GM10248 (cell line): ENCODE measurements at regions not wholly inside any gene's neighbourhood (a gene's known extent, or its start where the extent isn't known, plus 50 kb on each side); places are given as distances from the start of the nearest gene placed in this dataset.

Experiments
- CTCF ChIA-PET: fragments of 300-600 bp; sonication (Branson Sonifier 250); formaldehyde crosslinking; extraction: SDS; loops from one replicate; lab custom pipeline; 2021; ENCODE audit warnings: antibody characterized with exemption; lab: Yijun Ruan, JAX
- POLR2A ChIA-PET: fragments of 350-650 bp; sonication (Branson Sonifier 250); formaldehyde crosslinking; extraction: SDS; loops from one replicate; lab custom pipeline; 2020; ENCODE audit warnings: antibody characterized with exemption; lab: Yijun Ruan, JAX
- DNase-seq: peaks from one replicate; pipeline ENCODE4 v3.0.0; 2012; ENCODE audit errors: extremely low spot score
- TF ChIP-seq, protein P1 (sequence below): IDR thresholded peaks from 2 replicates; pipeline ENCODE4 v1.5.1; 2012; ENCODE audit warnings: mild to moderate bottlenecking, low read depth; ENCODE audit errors: extremely low read depth, missing control alignments, control extremely low read depth

GRCh38 chr14:28542040-28542439 is 224.5 kb upstream of the FOXG1 start:
- CTCF ChIA-PET, result no interaction called here
- no peak for DNase-seq
- TF ChIP-seq, protein P1, sequence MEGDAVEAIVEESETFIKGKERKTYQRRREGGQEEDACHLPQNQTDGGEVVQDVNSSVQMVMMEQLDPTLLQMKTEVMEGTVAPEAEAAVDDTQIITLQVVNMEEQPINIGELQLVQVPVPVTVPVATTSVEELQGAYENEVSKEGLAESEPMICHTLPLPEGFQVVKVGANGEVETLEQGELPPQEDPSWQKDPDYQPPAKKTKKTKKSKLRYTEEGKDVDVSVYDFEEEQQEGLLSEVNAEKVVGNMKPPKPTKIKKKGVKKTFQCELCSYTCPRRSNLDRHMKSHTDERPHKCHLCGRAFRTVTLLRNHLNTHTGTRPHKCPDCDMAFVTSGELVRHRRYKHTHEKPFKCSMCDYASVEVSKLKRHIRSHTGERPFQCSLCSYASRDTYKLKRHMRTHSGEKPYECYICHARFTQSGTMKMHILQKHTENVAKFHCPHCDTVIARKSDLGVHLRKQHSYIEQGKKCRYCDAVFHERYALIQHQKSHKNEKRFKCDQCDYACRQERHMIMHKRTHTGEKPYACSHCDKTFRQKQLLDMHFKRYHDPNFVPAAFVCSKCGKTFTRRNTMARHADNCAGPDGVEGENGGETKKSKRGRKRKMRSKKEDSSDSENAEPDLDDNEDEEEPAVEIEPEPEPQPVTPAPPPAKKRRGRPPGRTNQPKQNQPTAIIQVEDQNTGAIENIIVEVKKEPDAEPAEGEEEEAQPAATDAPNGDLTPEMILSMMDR, result no peak
- POLR2A ChIA-PET, result no interaction called here

DNA sequence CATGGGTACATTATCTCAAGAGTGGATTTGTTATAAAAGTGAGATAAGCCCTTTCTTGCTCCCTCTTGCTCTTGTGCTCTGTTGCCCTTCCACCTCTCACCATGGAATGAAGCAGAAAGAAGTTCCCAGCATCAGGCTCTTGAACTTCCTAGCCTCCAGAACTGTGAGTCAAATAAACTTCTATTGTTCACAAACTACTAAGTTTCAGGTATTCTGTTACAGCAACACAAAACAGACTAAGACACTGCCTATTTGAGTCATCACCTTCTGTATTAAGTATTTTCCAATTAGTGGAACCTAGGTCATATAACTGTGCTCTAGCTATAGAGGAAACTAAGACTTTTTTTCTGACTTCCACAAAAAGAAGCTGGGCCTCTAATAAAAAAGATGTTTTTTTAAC is 201.2 kb upstream of the FOXG1 start:
- TF ChIP-seq, protein P1, result no peak
- DNase-seq, result no peak
- ChIA-PET POLR2A (no interaction called here), CTCF (no interaction called here)

- DNase-seq, result no peak
- POLR2A ChIA-PET, result no interaction called here
- CTCF ChIA-PET, result no interaction called here
- TF ChIP-seq, protein P1, result no peak
Measured at GRCh38 chr14:28570391-28570790, 196.2 kb upstream of the FOXG1 start.

DNA sequence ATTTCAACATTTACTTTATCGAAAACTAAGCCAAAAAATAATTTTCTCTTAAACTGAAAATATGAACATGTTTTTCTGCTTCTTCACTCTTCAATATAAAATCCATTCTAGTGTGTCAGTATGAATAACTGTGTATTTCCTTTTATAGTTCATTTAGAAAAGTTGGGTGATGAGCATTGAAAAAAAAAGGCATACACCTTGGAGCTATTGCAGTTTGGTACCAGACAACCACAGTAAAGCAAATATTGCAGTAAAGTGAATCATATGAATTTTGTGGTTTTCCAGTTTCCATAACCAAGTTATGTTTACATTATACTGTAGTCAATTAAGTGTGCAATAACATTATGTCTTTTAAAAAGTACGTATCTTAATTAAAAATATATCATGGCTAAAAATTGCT is 195.0 kb upstream of the FOXG1 start:
- no peak for DNase-seq
- ChIA-PET CTCF (no interaction called here), POLR2A (no interaction called here)
- TF ChIP-seq, protein P1, result no peak

GRCh38 chr14:28576523-28576922 is 190.1 kb upstream of the FOXG1 start:
- POLR2A ChIA-PET, result no interaction called here
- TF ChIP-seq, protein P1, result no peak
- CTCF ChIA-PET, result no interaction called here
- no peak for DNase-seq

DNA sequence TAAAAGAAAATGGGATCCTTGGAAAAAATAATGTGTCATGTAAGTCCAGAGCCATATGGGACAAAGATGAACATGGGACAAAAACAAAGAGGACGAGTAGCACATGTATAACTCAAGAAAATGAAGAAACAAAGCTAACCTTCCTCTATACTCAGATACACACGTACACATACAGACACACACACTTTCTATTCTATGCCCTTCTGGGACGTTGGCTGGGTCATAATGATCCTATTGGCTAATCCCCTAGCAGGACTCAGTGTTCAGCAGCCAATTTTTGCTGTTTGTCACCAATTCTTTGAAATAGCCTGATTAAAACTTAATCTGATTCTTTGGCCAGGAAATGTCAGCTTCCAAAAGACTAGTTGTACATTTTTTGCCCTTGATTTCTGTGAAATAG is 189.4 kb upstream of the FOXG1 start:
- TF ChIP-seq, protein P1, result no peak
- DNase-seq, result no peak
- CTCF ChIA-PET, result no interaction called here
- POLR2A ChIA-PET, result no interaction called here

DNA sequence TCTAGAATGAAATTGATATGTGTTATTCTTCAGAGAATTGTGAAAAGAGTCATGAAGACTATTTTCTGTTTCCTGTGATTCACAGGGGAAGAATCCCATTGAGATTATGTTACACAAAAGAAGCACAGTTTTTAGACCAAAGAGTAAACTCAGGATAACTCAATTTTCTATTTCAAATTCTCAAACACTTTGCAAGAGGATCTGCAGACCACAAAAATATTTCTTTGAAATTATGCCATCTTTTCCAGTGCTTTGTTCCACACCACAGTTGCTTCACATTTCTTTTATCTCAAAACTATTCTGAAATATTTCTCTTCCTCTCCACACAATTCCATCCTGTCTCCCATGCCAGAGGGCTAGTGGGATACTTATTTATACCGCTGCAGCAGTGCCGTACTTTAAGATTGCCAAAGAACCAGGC is 188.9 kb upstream of the FOXG1 start:
- CTCF ChIA-PET, result no interaction called here
- POLR2A ChIA-PET, result no interaction called here
- DNase-seq, result no peak
- TF ChIP-seq, protein P1, result no peak
